ENCODE measurements at regions not wholly inside any gene's neighbourhood (a gene's known extent, or its start where the extent isn't known, plus 50 kb on each side); places are given as distances from the start of the nearest gene placed in this dataset.

DNA sequence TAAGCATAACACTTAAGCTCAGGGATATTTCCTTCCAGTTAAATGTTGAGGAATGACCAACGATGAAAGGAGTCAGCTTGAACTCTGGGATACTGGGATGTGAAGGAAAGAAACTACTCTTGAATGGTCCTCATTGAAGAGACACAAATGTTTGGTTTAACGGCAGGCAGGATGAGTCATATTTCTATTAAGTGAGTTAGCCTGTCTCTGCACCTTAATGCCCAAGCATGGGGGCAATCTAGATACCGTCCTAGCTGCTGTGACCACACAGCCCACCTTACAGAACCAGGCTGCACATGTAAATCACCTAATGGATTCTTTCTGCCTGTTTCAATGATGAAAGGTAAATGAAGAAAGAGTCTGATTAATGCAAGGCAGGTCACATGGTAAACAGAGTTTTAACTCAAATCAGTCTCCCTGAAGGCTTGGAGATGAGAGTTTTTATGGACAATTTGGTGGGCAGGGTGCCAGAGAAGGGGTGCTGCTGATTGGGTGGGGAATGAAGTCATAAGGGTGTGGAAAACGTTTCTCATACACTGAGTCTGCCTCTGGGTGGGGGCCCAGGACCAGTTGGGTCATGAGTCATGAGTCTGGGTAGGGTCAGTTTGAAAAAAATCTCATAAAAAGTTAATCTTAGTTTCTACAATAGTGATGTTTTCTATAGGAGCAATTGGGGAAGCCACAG, 144.6 kb upstream of the MMADHC start:
- TF ChIP-seq, protein P1, sequence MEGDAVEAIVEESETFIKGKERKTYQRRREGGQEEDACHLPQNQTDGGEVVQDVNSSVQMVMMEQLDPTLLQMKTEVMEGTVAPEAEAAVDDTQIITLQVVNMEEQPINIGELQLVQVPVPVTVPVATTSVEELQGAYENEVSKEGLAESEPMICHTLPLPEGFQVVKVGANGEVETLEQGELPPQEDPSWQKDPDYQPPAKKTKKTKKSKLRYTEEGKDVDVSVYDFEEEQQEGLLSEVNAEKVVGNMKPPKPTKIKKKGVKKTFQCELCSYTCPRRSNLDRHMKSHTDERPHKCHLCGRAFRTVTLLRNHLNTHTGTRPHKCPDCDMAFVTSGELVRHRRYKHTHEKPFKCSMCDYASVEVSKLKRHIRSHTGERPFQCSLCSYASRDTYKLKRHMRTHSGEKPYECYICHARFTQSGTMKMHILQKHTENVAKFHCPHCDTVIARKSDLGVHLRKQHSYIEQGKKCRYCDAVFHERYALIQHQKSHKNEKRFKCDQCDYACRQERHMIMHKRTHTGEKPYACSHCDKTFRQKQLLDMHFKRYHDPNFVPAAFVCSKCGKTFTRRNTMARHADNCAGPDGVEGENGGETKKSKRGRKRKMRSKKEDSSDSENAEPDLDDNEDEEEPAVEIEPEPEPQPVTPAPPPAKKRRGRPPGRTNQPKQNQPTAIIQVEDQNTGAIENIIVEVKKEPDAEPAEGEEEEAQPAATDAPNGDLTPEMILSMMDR (conservative IDR thresholded peaks at IDR 0.05; ENCODE audit: low read length), result no peak
- TF ChIP-seq EZH2phosphoT487 (IDR thresholded peaks at IDR 0.05; ENCODE audit: borderline replicate concordance), result no peak

All from Loucy (cell line).